Neuronal stem cell (in vitro differentiated cells): ENCODE measurements at regions not wholly inside any gene's neighbourhood (a gene's known extent, or its start where the extent isn't known, plus 50 kb on each side); places are given as distances from the start of the nearest gene placed in this dataset.

Source experiments
- DNase-seq: peaks from one replicate; pipeline ENCODE4 v3.0.0-alpha.2; 2013; ENCODE audit warnings: low spot score
- H2AFZ ChIP-seq: one replicate; pipeline ENCODE4 v1.6.1; 2013; ENCODE audit warnings: mild to moderate bottlenecking, low read length, inconsistent platforms
- H2AK5ac ChIP-seq: 2 replicates; pipeline ENCODE4 v1.6.1; 2013; ENCODE audit warnings: low read depth, mild to moderate bottlenecking, inconsistent platforms, low read length, moderate library complexity, mixed read lengths
- H2BK120ac ChIP-seq: 2 replicates; pipeline ENCODE4 v1.6.1; 2013; ENCODE audit warnings: low read depth, mild to moderate bottlenecking, inconsistent platforms, low read length, moderate library complexity, mixed read lengths
- H2BK12ac ChIP-seq: one replicate; pipeline ENCODE4 v1.6.1; 2013; ENCODE audit warnings: low read length, inconsistent platforms
- H2BK15ac ChIP-seq: 2 replicates; pipeline ENCODE4 v1.6.1; 2013; ENCODE audit warnings: mild to moderate bottlenecking, low read length, inconsistent platforms, mixed read lengths
- H2BK5ac ChIP-seq: one replicate; pipeline ENCODE4 v1.6.1; 2013; ENCODE audit warnings: inconsistent platforms, mild to moderate bottlenecking, low read length, moderate library complexity
- H3K14ac ChIP-seq: one replicate; pipeline ENCODE4 v1.6.1; 2013; ENCODE audit warnings: low read length, inconsistent platforms
- H3K18ac ChIP-seq: 2 replicates; pipeline ENCODE4 v1.6.1; 2013; ENCODE audit warnings: low read length, inconsistent platforms
- H3K23ac ChIP-seq: 2 replicates; pipeline ENCODE4 v1.6.1; 2013; ENCODE audit warnings: low read depth, mild to moderate bottlenecking, mixed read lengths, low read length, inconsistent platforms; ENCODE audit not compliant: poor library complexity
- H3K27ac ChIP-seq: replicated peaks from 3 replicates; pipeline ENCODE4 v1.5.1; 2013; ENCODE audit warnings: low read length, inconsistent platforms
- H3K27me3 ChIP-seq, 3 experiments: 2 replicates each; pipeline ENCODE4 v1.6.1; 2013; ENCODE audit warnings: low read length in 3 of 3, mild to moderate bottlenecking in 2 of 3, inconsistent platforms in 1 of 3, low read depth in 1 of 3, mixed read lengths in 1 of 3, moderate library complexity in 1 of 3; ENCODE audit not compliant: control insufficient read depth in 3 of 3, insufficient read depth in 3 of 3
- H3K36me3 ChIP-seq, 2 donors: replicated peaks in 1 of 2; 2 replicates each; pipeline ENCODE4 v1.6.1; 2013; ENCODE audit warnings: low read length in 2 of 2; ENCODE audit not compliant: control insufficient read depth in 2 of 2, insufficient read depth in 2 of 2
- H3K4ac ChIP-seq: 2 replicates; pipeline ENCODE4 v1.6.1; 2013; ENCODE audit warnings: inconsistent platforms, mild to moderate bottlenecking, low read length, moderate library complexity
- H3K4me1 ChIP-seq, 2 donors: 1 replicate in 1 of 2; 2 replicates in 1 of 2; pipeline ENCODE4 v1.6.1; 2013; ENCODE audit warnings: low read length in 2 of 2, low read depth in 1 of 2; ENCODE audit not compliant: control insufficient read depth in 2 of 2, insufficient read depth in 1 of 2
- H3K4me2 ChIP-seq: one replicate; pipeline ENCODE4 v1.6.1; 2013; ENCODE audit warnings: mild to moderate bottlenecking, low read length, inconsistent platforms; ENCODE audit not compliant: insufficient read depth, poor library complexity, severe bottlenecking
- H3K4me3 ChIP-seq, 2 donors: 2 replicates each; pipeline ENCODE4 v1.5.1; 2013; ENCODE audit warnings: low read length in 2 of 2, mild to moderate bottlenecking in 2 of 2, inconsistent platforms in 1 of 2, moderate library complexity in 1 of 2
- H3K79me1 ChIP-seq: one replicate; pipeline ENCODE4 v1.6.1; 2013; ENCODE audit warnings: low read depth, mild to moderate bottlenecking, inconsistent platforms, low read length, moderate library complexity
- H3K9ac ChIP-seq: one replicate; pipeline ENCODE4 v1.6.1; 2013; ENCODE audit warnings: mild to moderate bottlenecking, low read depth, low read length, inconsistent platforms; ENCODE audit not compliant: poor library complexity
- H3K9me3 ChIP-seq, 2 donors: replicated peaks in 1 of 2; 2 replicates each; pipeline versions ENCODE3 to v1.6.1; 2013; ENCODE audit warnings: low read length in 2 of 2, mild to moderate bottlenecking in 2 of 2, inconsistent platforms in 1 of 2, low read depth in 1 of 2, mixed read lengths in 1 of 2, moderate library complexity in 1 of 2; ENCODE audit not compliant: control insufficient read depth in 2 of 2, insufficient read depth in 1 of 2
- H4K8ac ChIP-seq: one replicate; pipeline ENCODE4 v1.6.1; 2013; ENCODE audit warnings: low read depth, mild to moderate bottlenecking, inconsistent platforms, low read length, moderate library complexity
- H4K91ac ChIP-seq: one replicate; pipeline ENCODE4 v1.6.1; 2013; ENCODE audit warnings: low read length, low read depth, mild to moderate bottlenecking, inconsistent platforms; ENCODE audit not compliant: poor library complexity
- WGBS, 2 donors: extraction: QIAGEN DNeasy Blood & Tissue Kit; methylation state at CpG; one replicate each; pipeline ENCODE4 v1.1.7; 2013; ENCODE audit warnings: missing lambda C conversion rate in 2 of 2, mixed read lengths in 1 of 2; ENCODE audit not compliant: insufficient read length in 2 of 2, insufficient replicate concordance in 1 of 2; ENCODE audit errors: extremely low coverage in 2 of 2; 5-methylcytosine and 5-hydroxymethylcytosine counted together

DNA sequence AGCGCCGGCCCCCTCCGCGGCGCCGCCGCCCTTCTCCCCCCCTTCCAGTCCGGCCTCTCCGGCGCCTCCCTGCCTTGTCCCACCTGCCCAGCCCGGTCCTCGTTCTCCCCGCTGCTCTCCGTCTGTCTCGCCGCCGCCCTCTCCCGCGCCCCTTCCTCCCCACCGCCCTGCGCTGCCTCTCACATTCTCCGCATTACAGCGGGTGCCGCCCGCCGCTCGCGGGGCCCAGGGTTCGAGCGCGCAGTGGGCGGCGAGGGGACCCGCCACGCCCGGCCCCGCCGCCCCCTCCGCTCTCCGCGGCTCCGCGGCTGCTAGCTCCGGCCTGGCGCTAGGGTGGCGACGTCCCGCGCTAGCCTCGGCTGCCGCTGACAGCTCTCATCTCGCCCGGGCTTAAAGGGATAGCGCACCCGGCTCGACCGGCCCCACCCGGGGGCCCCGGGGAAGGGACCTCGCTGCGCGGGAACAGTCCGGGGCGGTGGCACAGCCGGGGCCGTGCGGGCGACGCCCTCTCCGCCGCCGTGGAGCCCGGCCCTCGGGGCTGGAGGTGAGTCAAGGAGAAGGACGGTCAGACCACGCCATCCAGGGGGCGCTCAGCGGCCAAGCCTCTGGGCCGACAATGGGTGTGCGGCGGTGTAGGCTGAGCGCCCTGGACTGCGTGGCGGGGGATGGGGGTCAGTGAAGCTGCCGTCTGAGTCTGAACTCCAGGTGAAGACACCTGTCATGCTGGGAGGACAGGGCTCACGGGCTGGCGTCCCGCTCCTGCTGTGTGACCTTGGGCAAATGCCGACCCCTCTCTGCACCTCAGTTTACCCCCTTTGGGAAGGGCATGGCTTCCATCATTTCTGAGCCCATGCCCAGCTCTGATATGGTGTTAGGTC is 187.4 kb upstream of the LINGO1 start:
- H3K4me3 ChIP-seq, result peak overlapping the region; percentile 51 to 87

DNA sequence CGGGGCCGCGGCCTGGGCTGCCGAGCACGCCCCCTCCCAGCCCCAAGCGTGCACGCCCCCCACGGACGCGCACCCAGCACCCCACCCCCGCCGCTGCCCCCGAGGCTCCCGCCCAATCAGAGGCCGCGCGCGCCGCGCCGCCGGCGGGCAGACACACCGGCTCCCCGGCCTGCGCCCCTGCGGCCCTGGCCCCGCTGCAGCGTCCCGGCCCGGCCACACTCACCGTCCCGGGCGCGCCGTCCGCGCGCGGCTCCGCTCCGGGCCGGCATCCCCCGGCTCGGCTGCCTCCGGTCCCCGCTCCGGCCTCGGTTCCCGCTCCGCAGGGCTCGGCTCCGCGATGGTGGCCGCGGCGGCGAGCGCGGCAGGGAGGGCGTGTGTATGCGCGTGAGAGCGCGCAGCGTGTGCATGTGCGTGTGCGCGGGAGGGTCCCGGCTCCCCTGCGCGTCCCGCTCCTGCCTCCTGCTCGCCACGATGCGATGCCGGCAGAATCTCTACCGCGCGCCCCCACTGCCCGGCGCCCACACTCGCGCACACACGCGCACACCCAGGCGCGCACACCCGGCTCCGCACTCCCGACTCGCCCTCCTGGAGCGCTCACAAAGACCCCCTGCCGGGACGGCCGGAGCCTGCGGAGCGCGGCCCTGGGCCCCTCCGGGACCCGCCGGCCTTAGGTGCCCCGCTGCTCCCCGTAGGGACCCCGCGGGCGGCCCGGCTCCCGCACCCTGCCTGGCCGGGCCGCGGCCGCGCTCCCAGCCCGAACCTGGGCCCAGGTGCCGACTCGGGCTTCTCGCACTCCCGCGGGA is 186.5 kb upstream of the LINGO1 start:
- peak overlapping the region; percentile 96 for H3K23ac ChIP-seq
- H3K4me3 ChIP-seq, result peak overlapping the region; percentile 51 to 87
- H2AFZ ChIP-seq, result peak overlapping the region; percentile 88
- peak overlapping the region; percentile 89 for H3K18ac ChIP-seq
- H2BK15ac ChIP-seq, result peak overlapping the region; percentile 89
- no peak for DNase-seq
- H2BK5ac ChIP-seq, result peak overlapping the region; percentile 79
- H2AK5ac ChIP-seq, result no peak overlapping the region
- peaks cover 0 to 2% of the 10 kb centered on the region in 2 donors for H3K9me3 ChIP-seq
- peak overlapping the region; percentile 95 for H3K9ac ChIP-seq
- H4K8ac ChIP-seq, result no peak overlapping the region
- no CpG with 5 or more reads among the region's 120 CpGs for WGBS, 2 donors
- H3K14ac ChIP-seq, result no peak overlapping the region
- peaks cover 10 to 93% (median 36%) of the 10 kb centered on the region in 3 experiments for H3K27me3 ChIP-seq
- peak overlapping the region; percentile 94 for H3K4me2 ChIP-seq
- peaks cover 9 to 19% of the 10 kb centered on the region in 2 donors for H3K4me1 ChIP-seq
- peak overlapping the region; percentile 82 for H2BK12ac ChIP-seq
- H4K91ac ChIP-seq, result no peak overlapping the region
- no peak overlapping the region for H3K4ac ChIP-seq
- H3K79me1 ChIP-seq, result no peaks in the 10 kb centered on the region
- H3K27ac ChIP-seq, result no peak overlapping the region
- H3K36me3 ChIP-seq, result no peaks in the 10 kb centered on the region
- no peak overlapping the region for H2BK120ac ChIP-seq

More for the DNA sequence above, 187.4 kb upstream of the LINGO1 start:
- Histone ChIP-seq H4K91ac (no peak overlapping the region), H3K27ac (no peak overlapping the region), H3K27me3 (peaks cover 10 to 94% (median 36%) of the 10 kb centered on the region in 3 experiments), H2AFZ (peak overlapping the region; percentile 88), H3K9ac (peak overlapping the region; percentile 74), H3K79me1 (no peaks in the 10 kb centered on the region), H3K9me3 (peaks cover 0 to 2% of the 10 kb centered on the region in 2 donors), H3K14ac (no peak overlapping the region), H2BK15ac (peak overlapping the region; percentile 75), H2BK12ac (no peak overlapping the region), H2BK5ac (no peak overlapping the region), H3K4me1 (peaks cover 9 to 19% of the 10 kb centered on the region in 2 donors), H3K23ac (no peak overlapping the region), H2BK120ac (no peak overlapping the region), H3K36me3 (no peaks in the 10 kb centered on the region), H4K8ac (no peak overlapping the region), H3K4me2 (peak overlapping the region; percentile 94), H2AK5ac (no peak overlapping the region), H3K18ac (peak overlapping the region; percentile 89), H3K4ac (no peak overlapping the region)
- WGBS, 2 donors, result no CpG with 5 or more reads among the region's 89 CpGs
- no peak for DNase-seq

DNA sequence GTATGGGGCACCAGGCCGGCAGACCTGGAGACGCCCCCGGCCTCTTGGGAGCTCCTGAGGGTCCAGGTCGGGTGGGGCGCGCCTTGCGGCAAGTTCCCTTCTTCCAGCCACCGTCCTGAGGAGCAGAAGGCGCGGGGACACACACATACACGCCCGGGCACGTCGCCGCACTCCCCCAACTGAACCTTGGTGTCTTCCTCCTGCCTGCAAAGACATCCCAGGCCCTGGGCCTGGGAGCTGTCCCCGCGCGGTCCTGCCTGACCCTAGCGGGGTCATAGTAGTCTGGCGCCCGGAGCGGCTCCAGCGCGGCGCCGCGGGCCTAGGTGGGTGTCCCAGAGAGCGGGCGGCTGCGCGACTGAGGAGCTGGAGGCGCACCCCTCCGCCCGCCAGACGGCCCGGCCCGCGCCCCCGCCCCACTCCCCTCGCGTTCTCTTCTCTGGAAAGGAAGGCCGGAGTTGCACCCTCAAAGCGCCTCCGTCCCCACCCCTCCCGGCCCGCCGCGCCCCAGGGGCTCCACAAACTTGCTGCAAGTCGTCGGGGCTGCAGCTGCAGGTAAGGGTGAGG is 185.9 kb upstream of the LINGO1 start:
- Histone ChIP-seq H3K4me2 (peak overlapping the region; percentile 94), H4K8ac (no peak overlapping the region), H3K14ac (no peak overlapping the region), H3K79me1 (no peaks in the 10 kb centered on the region), H3K9ac (peak overlapping the region; percentile 66), H3K27me3 (peaks cover 10 to 87% (median 36%) of the 10 kb centered on the region in 3 experiments), H3K18ac (peak overlapping the region; percentile 94), H3K4me1 (peaks cover 9 to 19% of the 10 kb centered on the region in 2 donors), H3K23ac (peak overlapping the region; percentile 77), H2BK12ac (peak overlapping the region; percentile 63), H2BK120ac (peak overlapping the region; percentile 95), H4K91ac (peak overlapping the region; percentile 41), H3K4ac (no peak overlapping the region), H2BK5ac (peak overlapping the region; percentile 48), H2AFZ (peak overlapping the region; percentile 88), H2AK5ac (peak overlapping the region; percentile 96), H2BK15ac (peak overlapping the region; percentile 54), H3K9me3 (no peaks in the 10 kb centered on the region), H3K4me3 (peak overlapping the region in 1 of 2 donors; percentile 51), H3K27ac (no peak overlapping the region), H3K36me3 (no peaks in the 10 kb centered on the region)
- DNase-seq, result no peak
- WGBS, 2 donors, result no CpG with 5 or more reads among the region's 50 CpGs
